ENCODE measurements at regions not wholly inside any gene's neighbourhood (a gene's known extent, or its start where the extent isn't known, plus 50 kb on each side); places are given as distances from the start of the nearest gene placed in this dataset.

DNA sequence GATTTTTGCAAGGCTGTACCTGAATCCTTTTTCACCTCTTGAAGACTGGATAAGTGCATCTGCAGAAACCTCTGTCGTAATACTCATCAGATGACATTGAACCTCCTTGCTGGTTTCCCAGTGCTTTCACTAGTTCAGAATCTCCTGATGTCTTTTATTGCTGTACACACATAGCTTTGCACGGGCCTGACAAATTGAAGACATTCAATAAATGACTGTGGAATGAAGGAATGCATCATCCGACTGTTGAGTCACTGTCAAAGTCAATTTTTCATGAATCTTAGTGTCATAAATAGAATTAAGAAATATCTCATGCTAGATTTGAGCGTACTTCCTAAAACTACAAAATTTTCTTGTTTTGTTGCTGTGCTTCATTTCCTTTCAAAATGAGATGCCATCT is 598.2 kb upstream of the MAP3K7 start:
- TF ChIP-seq, protein P1, sequence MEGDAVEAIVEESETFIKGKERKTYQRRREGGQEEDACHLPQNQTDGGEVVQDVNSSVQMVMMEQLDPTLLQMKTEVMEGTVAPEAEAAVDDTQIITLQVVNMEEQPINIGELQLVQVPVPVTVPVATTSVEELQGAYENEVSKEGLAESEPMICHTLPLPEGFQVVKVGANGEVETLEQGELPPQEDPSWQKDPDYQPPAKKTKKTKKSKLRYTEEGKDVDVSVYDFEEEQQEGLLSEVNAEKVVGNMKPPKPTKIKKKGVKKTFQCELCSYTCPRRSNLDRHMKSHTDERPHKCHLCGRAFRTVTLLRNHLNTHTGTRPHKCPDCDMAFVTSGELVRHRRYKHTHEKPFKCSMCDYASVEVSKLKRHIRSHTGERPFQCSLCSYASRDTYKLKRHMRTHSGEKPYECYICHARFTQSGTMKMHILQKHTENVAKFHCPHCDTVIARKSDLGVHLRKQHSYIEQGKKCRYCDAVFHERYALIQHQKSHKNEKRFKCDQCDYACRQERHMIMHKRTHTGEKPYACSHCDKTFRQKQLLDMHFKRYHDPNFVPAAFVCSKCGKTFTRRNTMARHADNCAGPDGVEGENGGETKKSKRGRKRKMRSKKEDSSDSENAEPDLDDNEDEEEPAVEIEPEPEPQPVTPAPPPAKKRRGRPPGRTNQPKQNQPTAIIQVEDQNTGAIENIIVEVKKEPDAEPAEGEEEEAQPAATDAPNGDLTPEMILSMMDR (conservative IDR thresholded peaks at IDR 0.05 in 1 of 2, IDR thresholded peaks at IDR 0.05 in 1 of 2; ENCODE audit: extremely low read depth in 1 of 2, insufficient read depth in 1 of 2, low read depth in 1 of 2, low read length in 2 of 2) = no peak
- no peak for TF ChIP-seq EZH2 (IDR thresholded peaks at IDR 0.05; ENCODE audit: borderline replicate concordance, low read length)

Measured in mammary epithelial cell (primary cell).